Mesodermal cell (in vitro differentiated cells): ENCODE measurements at regions not wholly inside any gene's neighbourhood (a gene's known extent, or its start where the extent isn't known, plus 50 kb on each side); places are given as distances from the start of the nearest gene placed in this dataset.
"Not testable (repeated sequence)": the region's sequence is repeated elsewhere in the genome, so short reads cannot be mapped to it uniquely, and the experiment has no call there.

ENCODE experiments used
- H3K27ac ChIP-seq: 2 replicates; pipeline ENCODE4 v1.7.0; 2013; ENCODE audit warnings: mild to moderate bottlenecking, low read depth, low read length, moderate library complexity; ENCODE audit not compliant: severe bottlenecking
- H3K36me3 ChIP-seq: 2 replicates; pipeline ENCODE4 v1.7.1; 2013; ENCODE audit warnings: mild to moderate bottlenecking, low read length, moderate library complexity; ENCODE audit not compliant: control insufficient read depth, insufficient read depth
- H3K4me1 ChIP-seq: one replicate; pipeline ENCODE4 v1.7.1; 2013; ENCODE audit warnings: mild to moderate bottlenecking, low read length; ENCODE audit not compliant: insufficient read depth, control insufficient read depth, poor library complexity, severe bottlenecking
- H3K4me3 ChIP-seq: 2 replicates; pipeline ENCODE4 v1.7.0; 2013; ENCODE audit warnings: low read length, control low read depth, mild to moderate bottlenecking; ENCODE audit not compliant: insufficient read depth, poor library complexity, severe bottlenecking; ENCODE audit errors: extremely low read depth
- H3K9me3 ChIP-seq: 2 replicates; pipeline ENCODE4 v1.7.1; 2013; ENCODE audit warnings: mild to moderate bottlenecking, low read length, moderate library complexity; ENCODE audit not compliant: control insufficient read depth
- WGBS, 2 experiments: methylation state at CpG; one replicate each; pipeline ENCODE4 v1.1.5; 2013; ENCODE audit warnings: missing lambda C conversion rate in 2 of 2; ENCODE audit not compliant: insufficient coverage in 2 of 2; 5-methylcytosine and 5-hydroxymethylcytosine counted together

- H3K36me3 ChIP-seq, H3K4me1 ChIP-seq, H3K9me3 ChIP-seq, H3K4me3 ChIP-seq, H3K27ac ChIP-seq: not testable (repeated sequence)
- WGBS, 2 experiments = 82 to 89% methylated on average over 3 to 5 of the region's 7 CpGs
These were observed 736.5 kb upstream of the PCDH15 start for GRCh38 chr10:55537497-55537896.

- Histone ChIP-seq H3K4me1 (no peaks in the 10 kb centered on the region), H3K36me3 (no peaks in the 10 kb centered on the region), H3K9me3 (no peaks in the 10 kb centered on the region), H3K27ac (no peak overlapping the region), H3K4me3 (no peak overlapping the region)
- WGBS, 2 experiments = 38 to 57% methylated on average over 3 to 4 of the region's 7 CpGs
These were observed 718.2 kb upstream of the PCDH15 start for GRCh38 chr10:55519264-55519663.

- no CpG with 5 or more reads among the region's 1 CpG for WGBS, 2 experiments
- not testable (repeated sequence) for H3K36me3 ChIP-seq, H3K4me3 ChIP-seq, H3K9me3 ChIP-seq, H3K4me1 ChIP-seq
- peak overlapping the region; percentile 77 for H3K27ac ChIP-seq
These were observed 717.4 kb upstream of the PCDH15 start for GRCh38 chr10:55518416-55518815.

DNA sequence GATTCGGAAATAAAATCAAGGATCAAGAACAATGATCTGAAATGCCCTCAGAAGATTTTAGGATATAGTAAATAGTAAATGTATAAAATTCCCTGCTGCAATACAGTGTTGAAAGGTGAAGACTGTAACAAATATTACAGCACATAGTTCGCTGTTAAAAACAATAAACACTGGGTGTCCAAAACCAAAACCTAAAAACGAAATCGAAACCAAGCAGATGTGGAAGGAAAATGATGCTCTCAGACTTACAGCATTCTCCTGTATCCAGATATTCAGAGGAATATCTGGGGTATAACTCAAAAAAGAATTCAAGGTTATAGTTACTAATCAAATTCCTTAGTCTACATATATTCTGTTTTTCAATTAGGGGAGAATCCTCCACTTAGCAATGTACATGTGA, 708.1 kb upstream of the PCDH15 start:
- H3K9me3 ChIP-seq = no peaks in the 10 kb centered on the region
- WGBS, 2 experiments = 80 to 100% methylated on average over 2 to 3 of the region's 4 CpGs
- H3K4me3 ChIP-seq = no peak overlapping the region
- H3K36me3 ChIP-seq = no peaks in the 10 kb centered on the region
- no peaks in the 10 kb centered on the region for H3K4me1 ChIP-seq
- H3K27ac ChIP-seq = no peak overlapping the region

GRCh38 chr10:55500931-55501559, 700.0 kb upstream of the PCDH15 start:
- H3K9me3 ChIP-seq = no peaks in the 10 kb centered on the region
- no peaks in the 10 kb centered on the region for H3K4me1 ChIP-seq
- WGBS, 2 experiments = no CpG with 5 or more reads among the region's 1 CpG
- no peak overlapping the region for H3K4me3 ChIP-seq
- no peaks in the 10 kb centered on the region for H3K36me3 ChIP-seq
- no peak overlapping the region for H3K27ac ChIP-seq

DNA sequence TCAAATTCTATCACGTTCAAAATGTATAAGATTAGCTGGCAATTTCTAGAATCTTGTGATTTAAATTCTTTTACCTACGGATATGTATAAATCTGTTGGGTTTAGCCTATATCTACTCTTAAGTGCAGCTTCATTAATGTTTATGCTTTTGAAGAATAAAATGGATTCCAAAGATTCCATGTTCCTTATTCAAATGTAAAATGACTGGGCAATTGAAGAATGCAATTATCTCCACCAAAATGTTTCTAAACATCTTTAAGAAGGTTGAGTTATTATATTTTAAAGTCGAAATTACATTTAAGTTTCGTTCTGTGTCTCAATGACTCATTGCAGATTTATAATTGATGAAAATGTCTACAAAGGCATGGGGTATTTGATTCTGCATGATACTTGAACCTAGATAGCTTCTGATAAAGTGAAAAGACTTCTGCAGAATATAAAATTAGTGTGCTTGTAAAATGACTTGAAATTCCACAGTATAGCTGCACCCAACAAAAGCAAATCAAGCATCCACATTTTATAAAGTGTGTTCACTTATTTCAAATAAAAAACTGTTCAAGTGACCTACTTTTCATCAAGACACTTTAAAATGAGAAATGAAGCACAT, 697.0 kb upstream of the PCDH15 start:
- WGBS, 2 experiments = 71 to 90% methylated on average over 2 of the region's 4 CpGs
- no peak overlapping the region for H3K4me3 ChIP-seq
- H3K4me1 ChIP-seq = no peaks in the 10 kb centered on the region
- no peak overlapping the region for H3K27ac ChIP-seq
- no peaks in the 10 kb centered on the region for H3K36me3 ChIP-seq
- no peaks in the 10 kb centered on the region for H3K9me3 ChIP-seq

DNA sequence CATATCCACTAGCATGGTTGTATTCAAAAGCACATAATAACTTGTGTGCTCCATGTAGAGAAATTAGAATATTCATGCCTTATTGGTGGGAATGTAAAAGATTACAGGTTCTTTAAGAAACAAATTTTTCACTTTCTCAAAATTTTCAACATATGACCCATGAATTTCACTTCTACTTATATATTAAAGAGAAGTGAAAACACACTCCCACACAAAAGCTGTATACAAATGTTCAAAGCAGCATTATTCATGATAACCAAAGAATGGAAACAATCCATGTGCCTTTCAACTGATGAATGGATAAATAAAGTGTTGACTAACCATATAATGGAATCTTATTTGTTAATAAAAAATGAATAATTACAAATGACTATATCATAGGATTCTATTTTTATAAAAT, 694.5 kb upstream of the PCDH15 start:
- Histone ChIP-seq H3K27ac (no peak overlapping the region), H3K9me3 (no peaks in the 10 kb centered on the region), H3K4me3 (no peak overlapping the region), H3K4me1 (no peaks in the 10 kb centered on the region), H3K36me3 (no peaks in the 10 kb centered on the region)

DNA sequence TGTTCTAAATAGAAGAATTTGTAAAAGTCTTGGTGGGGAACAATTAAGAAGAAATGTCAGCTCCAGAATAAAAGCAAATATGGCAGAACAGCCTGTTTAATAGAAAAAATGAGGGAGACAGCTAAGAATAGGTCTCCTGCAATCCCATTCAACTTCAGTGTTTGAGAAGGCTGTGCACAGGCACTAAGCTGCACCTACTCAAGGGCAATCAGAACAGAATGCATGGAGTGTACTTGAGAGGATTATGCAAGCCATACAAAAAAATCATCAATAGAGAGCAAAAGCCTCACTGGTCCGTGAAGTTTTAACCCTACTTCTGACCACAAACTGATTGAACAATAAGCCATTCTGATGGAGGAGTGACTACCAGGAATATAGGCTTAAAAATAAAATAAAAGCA, 690.7 kb upstream of the PCDH15 start:
- H3K36me3 ChIP-seq = no peaks in the 10 kb centered on the region
- no peak overlapping the region for H3K27ac ChIP-seq
- no peaks in the 10 kb centered on the region for H3K9me3 ChIP-seq
- WGBS, 2 experiments = no CpG with 5 or more reads among the region's 1 CpG
- no peak overlapping the region for H3K4me3 ChIP-seq
- no peaks in the 10 kb centered on the region for H3K4me1 ChIP-seq

DNA sequence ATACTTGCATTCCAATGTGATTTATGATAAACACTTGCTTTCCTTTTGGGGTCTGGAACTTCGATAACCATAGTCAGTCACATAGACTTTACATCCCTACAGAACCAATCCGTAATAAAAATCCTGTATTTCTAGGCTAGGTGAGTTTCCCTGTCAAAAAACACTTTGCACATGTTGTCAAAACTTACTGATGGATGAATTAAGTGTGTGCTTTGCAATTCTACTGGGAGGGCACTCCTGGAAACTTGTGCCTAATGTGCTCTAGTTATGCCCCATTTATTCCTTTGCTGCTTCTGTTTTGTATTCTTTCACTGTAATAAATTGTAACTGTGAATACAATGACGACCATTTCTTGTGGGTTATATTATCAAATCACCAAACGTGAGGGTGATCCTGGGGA, 684.8 kb upstream of the PCDH15 start:
- Histone ChIP-seq H3K27ac (no peak overlapping the region), H3K4me3 (no peak overlapping the region), H3K4me1 (no peaks in the 10 kb centered on the region), H3K9me3 (no peaks in the 10 kb centered on the region), H3K36me3 (no peaks in the 10 kb centered on the region)
- WGBS, 2 experiments = no CpG with 5 or more reads among the region's 4 CpGs

DNA sequence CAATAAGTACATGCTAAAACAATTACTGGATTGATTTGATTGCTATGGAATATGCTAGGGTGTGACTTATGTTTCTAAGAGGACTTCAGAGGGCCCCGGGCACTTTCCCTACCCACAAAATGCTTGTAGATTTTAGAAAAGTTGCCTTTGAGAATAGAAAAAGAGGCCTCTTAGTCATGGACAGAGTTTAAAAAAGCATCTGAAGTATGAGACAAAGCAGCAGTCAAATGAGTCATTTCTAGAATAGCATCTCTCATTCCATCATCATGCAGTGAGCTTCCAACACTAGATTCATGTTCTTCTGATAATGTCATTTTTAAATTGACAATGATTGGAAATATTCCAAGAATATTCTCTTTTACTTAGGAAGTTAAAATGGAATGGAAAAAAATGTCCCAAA, 675.1 kb upstream of the PCDH15 start:
- no peak overlapping the region for H3K4me3 ChIP-seq
- WGBS, 2 experiments = no CpG with 5 or more reads among the region's 1 CpG
- no peaks in the 10 kb centered on the region for H3K36me3 ChIP-seq

GRCh38 chr10:55474258-55474657, 673.2 kb upstream of the PCDH15 start:
- H3K4me1 ChIP-seq = no peaks in the 10 kb centered on the region
- H3K9me3 ChIP-seq = no peaks in the 10 kb centered on the region
- H3K36me3 ChIP-seq = no peaks in the 10 kb centered on the region
- H3K27ac ChIP-seq = no peak overlapping the region
- H3K4me3 ChIP-seq = no peak overlapping the region

More for the DNA sequence above, 675.1 kb upstream of the PCDH15 start:
- H3K27ac ChIP-seq = no peak overlapping the region
- no peaks in the 10 kb centered on the region for H3K4me1 ChIP-seq
- H3K9me3 ChIP-seq = no peaks in the 10 kb centered on the region
